GM23248 (cell line): ENCODE measurements at regions not wholly inside any gene's neighbourhood (a gene's known extent, or its start where the extent isn't known, plus 50 kb on each side); places are given as distances from the start of the nearest gene placed in this dataset.

ENCODE experiments used
- EZH2 ChIP-seq: fragments of 200-600 bp; sonication (generic); IDR thresholded peaks from 2 replicates; pipeline ENCODE4 v1.6.1; 2018; ENCODE audit warnings: antibody characterized with exemption, mild to moderate bottlenecking; ENCODE audit not compliant: insufficient read depth, poor library complexity, severe bottlenecking
- EZH2phosphoT487 ChIP-seq: fragments of 200-600 bp; sonication (generic); IDR thresholded peaks from 2 replicates; pipeline ENCODE4 v1.6.1; 2018; ENCODE audit warnings: antibody characterized with exemption, moderate library complexity, mild to moderate bottlenecking, low read depth; ENCODE audit not compliant: insufficient read depth

- TF ChIP-seq EZH2 (no peak), EZH2phosphoT487 (no peak)
Measured at GRCh38 chr1:233725423-233725822, 111.5 kb downstream of the KCNK1 start.
